ENCODE measurements at regions not wholly inside any gene's neighbourhood (a gene's known extent, or its start where the extent isn't known, plus 50 kb on each side); places are given as distances from the start of the nearest gene placed in this dataset.
A peak's percentile ranks its signal among the peaks of the same experiment; 100 is the strongest.

GRCh38 chr6:14841901-14842421 lies 403.9 kb upstream of the JARID2 start:
- no peak for DNase-seq

GRCh38 chr6:14844411-14844810 lies 401.5 kb upstream of the JARID2 start:
- no peak for DNase-seq

GRCh38 chr6:14848019-14848418 lies 397.9 kb upstream of the JARID2 start:
- DNase-seq: no peak

- no peak for DNase-seq
Measured at GRCh38 chr6:14849185-14849584, 396.7 kb upstream of the JARID2 start.

- no peak for DNase-seq
Measured at GRCh38 chr6:14851281-14851680, 394.6 kb upstream of the JARID2 start.

- no peak for DNase-seq
Measured at GRCh38 chr6:14852375-14852774, 393.5 kb upstream of the JARID2 start.

- no peak for DNase-seq
Measured at GRCh38 chr6:14856177-14856576, 389.7 kb upstream of the JARID2 start.

- DNase-seq: no peak
Measured at GRCh38 chr6:14857001-14857400, 388.9 kb upstream of the JARID2 start.

- no peak for DNase-seq
Measured at GRCh38 chr6:14857501-14857900, 388.4 kb upstream of the JARID2 start.

- DNase-seq: no peak
Measured at GRCh38 chr6:14858808-14859207, 387.1 kb upstream of the JARID2 start.

- no peak for DNase-seq
Measured at GRCh38 chr6:14860774-14861173, 385.1 kb upstream of the JARID2 start.

- DNase-seq: peak; percentile 10 to 11
Measured at GRCh38 chr6:14861491-14861943, 384.4 kb upstream of the JARID2 start.

- DNase-seq: no peak
Measured at GRCh38 chr6:14862845-14863244, 383.0 kb upstream of the JARID2 start.

GRCh38 chr6:14863902-14864850 lies 381.7 kb upstream of the JARID2 start:
- DNase-seq: peak in 1 of 2 experiments; percentile 6

- DNase-seq: peak; percentile 88 to 89
Measured at GRCh38 chr6:14865531-14866100, 380.3 kb upstream of the JARID2 start.

GRCh38 chr6:14867802-14868201 lies 378.1 kb upstream of the JARID2 start:
- no peak for DNase-seq

GRCh38 chr6:14871221-14871620 lies 374.6 kb upstream of the JARID2 start:
- no peak for DNase-seq

GRCh38 chr6:14873101-14873500 lies 372.8 kb upstream of the JARID2 start:
- no peak for DNase-seq

- no peak for DNase-seq
Measured at GRCh38 chr6:14873781-14874441, 372.0 kb upstream of the JARID2 start.

GRCh38 chr6:14874975-14875480 lies 370.8 kb upstream of the JARID2 start:
- DNase-seq: no peak

GRCh38 chr6:14875481-14876063 lies 370.3 kb upstream of the JARID2 start:
- DNase-seq: no peak

GRCh38 chr6:14876778-14877613 lies 368.9 kb upstream of the JARID2 start:
- DNase-seq: peak; percentile 51 to 57

Data from Kasumi-1 (cell line).